SK-N-MC (cell line): ENCODE measurements at regions not wholly inside any gene's neighbourhood (a gene's known extent, or its start where the extent isn't known, plus 50 kb on each side); places are given as distances from the start of the nearest gene placed in this dataset.

Experiments used
- EZH2 ChIP-seq: fragments of 200-600 bp; sonication (generic); IDR thresholded peaks from one replicate; pipeline ENCODE4 v1.6.1; 2017; ENCODE audit warnings: antibody characterized with exemption
- FOXP2 ChIP-seq: optimal IDR thresholded peaks from 2 replicates; pipeline ENCODE3; 2011; ENCODE audit warnings: mild to moderate bottlenecking, moderate library complexity; ENCODE audit not compliant: insufficient read depth; ENCODE audit errors: extremely low read length, control extremely low read depth
- POLR2AphosphoS5 ChIP-seq: IDR thresholded peaks from 2 replicates; pipeline ENCODE4 v1.6.1; 2012; ENCODE audit warnings: mild to moderate bottlenecking, low read depth, low read length, borderline replicate concordance

GRCh38 chr4:96524311-96524875, 684.5 kb downstream of the PDHA2 start:
- TF ChIP-seq EZH2, result no peak
- TF ChIP-seq POLR2AphosphoS5, result no peak
- no peak for TF ChIP-seq FOXP2
